GM18907 (cell line): ENCODE measurements at regions not wholly inside any gene's neighbourhood (a gene's known extent, or its start where the extent isn't known, plus 50 kb on each side); places are given as distances from the start of the nearest gene placed in this dataset.

Experiments
- ATAC-seq: cut with Tn5 transposase; IDR thresholded peaks from one replicate; pipeline ENCODE4 v1.9.1; 2021; ENCODE audit warnings: mild to moderate bottlenecking, moderate library complexity; ENCODE audit not compliant: unreplicated experiment

GRCh38 chr7:32347244-32347828 lies 142.8 kb downstream of the LSM5 start:
- peak; percentile 63 for ATAC-seq

GRCh38 chr7:32346253-32346652 lies 143.9 kb downstream of the LSM5 start:
- ATAC-seq, result no peak

- ATAC-seq, result no peak
Measured at GRCh38 chr7:32336726-32337125, 153.5 kb downstream of the LSM5 start.

GRCh38 chr7:32335107-32335506 lies 155.1 kb downstream of the LSM5 start:
- no peak for ATAC-seq

GRCh38 chr7:32330602-32331001 lies 159.6 kb downstream of the LSM5 start:
- ATAC-seq, result no peak

GRCh38 chr7:32326078-32326477 lies 164.1 kb downstream of the LSM5 start:
- ATAC-seq, result no peak

GRCh38 chr7:32323712-32324111 lies 166.5 kb downstream of the LSM5 start:
- no peak for ATAC-seq

- ATAC-seq, result no peak
Measured at GRCh38 chr7:32319012-32319382, 171.2 kb downstream of the LSM5 start.

GRCh38 chr7:32318300-32319011 lies 171.7 kb downstream of the LSM5 start:
- no peak for ATAC-seq

GRCh38 chr7:32316839-32317238 lies 173.3 kb downstream of the LSM5 start:
- no peak for ATAC-seq

- no peak for ATAC-seq
Measured at GRCh38 chr7:32314761-32315160, 175.4 kb downstream of the LSM5 start.

- ATAC-seq, result no peak
Measured at GRCh38 chr7:32301427-32301826, 188.8 kb downstream of the LSM5 start.

GRCh38 chr7:32299133-32299702 lies 191.0 kb downstream of the LSM5 start:
- ATAC-seq, result no peak

GRCh38 chr7:32298408-32299132 lies 191.6 kb downstream of the LSM5 start:
- ATAC-seq, result no peak

GRCh38 chr7:32293833-32294232 lies 196.3 kb downstream of the LSM5 start:
- no peak for ATAC-seq

GRCh38 chr7:32289651-32290414 lies 200.3 kb downstream of the LSM5 start:
- no peak for ATAC-seq

GRCh38 chr7:32285698-32286097 lies 204.5 kb downstream of the LSM5 start:
- ATAC-seq, result no peak

- no peak for ATAC-seq
Measured at GRCh38 chr7:32283546-32283945, 206.6 kb downstream of the LSM5 start.

GRCh38 chr7:32279500-32279899 lies 209.3 kb upstream of the PDE1C start:
- ATAC-seq, result no peak

GRCh38 chr7:32275216-32276009 lies 205.2 kb upstream of the PDE1C start:
- ATAC-seq, result peak; percentile 83
